HG03469 (cell line): ENCODE measurements at regions not wholly inside any gene's neighbourhood (a gene's known extent, or its start where the extent isn't known, plus 50 kb on each side); places are given as distances from the start of the nearest gene placed in this dataset.

Source experiments
- ATAC-seq: cut with Tn5 transposase; IDR thresholded peaks from one replicate; pipeline ENCODE4 v1.9.1; 2021; ENCODE audit warnings: mild to moderate bottlenecking, moderate library complexity, moderate number of reproducible peaks; ENCODE audit not compliant: unreplicated experiment

- ATAC-seq = no peak
Measured at GRCh38 chr21:16395285-16395684, 665.5 kb downstream of the USP25 start.

GRCh38 chr21:16402752-16403151 lies 673.0 kb downstream of the USP25 start:
- no peak for ATAC-seq

DNA sequence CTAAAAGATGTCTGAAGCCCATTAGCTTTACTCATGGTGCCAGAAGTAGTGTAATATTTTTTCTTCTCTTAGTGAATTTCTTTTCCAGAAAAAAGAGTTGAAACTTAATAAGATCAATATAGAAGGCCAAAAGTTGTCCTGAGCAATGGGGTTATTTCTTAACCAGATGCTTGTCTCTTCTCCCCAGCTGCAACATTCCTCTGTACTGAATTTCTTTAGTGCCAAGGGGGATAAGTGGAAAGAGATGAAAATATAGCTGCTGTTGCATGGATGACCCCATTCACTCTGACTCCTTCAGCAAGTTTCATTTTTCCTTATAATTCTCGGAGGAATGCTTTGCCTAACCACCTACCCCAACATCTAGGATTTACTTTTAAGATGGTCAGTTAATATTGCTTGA lies 675.0 kb downstream of the USP25 start:
- ATAC-seq = no peak

- ATAC-seq = no peak
Measured at GRCh38 chr21:16406355-16406754, 676.6 kb downstream of the USP25 start.

DNA sequence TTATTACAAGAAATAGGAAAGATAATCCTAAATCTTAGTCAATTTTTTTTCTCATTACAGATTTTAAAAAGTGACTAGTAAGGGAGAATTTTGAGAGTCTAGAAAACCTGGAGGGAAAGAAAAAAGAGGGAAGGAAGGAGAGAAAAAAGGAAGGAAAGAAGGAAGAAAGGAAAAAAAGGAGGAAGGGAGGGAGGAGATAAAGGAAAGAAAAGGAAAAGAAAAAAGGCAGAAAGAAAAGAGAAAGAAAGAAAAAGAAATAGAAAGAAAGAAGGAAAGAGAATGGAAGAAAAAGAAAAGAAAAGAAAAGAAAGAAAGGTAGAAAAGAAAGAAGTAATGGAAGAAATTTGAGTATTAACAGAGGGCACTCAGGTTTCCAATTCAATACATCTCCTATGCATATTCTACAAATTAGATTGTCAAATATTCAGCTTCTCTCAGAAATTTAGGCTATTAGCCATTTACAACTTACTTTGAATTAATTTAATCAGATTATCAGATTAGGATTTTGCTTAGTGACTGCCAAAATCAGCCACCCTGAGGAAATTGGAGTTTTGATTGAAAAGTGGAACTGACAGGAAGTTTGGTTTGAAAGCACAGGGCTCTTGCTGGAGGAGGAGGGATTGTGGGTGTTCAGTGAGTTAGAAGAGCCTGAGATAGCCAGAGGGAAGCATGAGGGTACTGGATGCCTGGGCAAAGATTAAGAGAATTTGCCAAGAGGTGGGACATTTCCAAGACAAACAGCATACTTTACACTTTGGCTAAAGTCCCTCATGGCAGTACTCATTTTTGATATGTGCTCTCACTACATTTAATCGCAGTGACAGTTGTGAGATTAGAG lies 677.8 kb downstream of the USP25 start:
- no peak for ATAC-seq

- ATAC-seq = no peak
Measured at GRCh38 chr21:16408280-16408679, 678.5 kb downstream of the USP25 start.

GRCh38 chr21:16409352-16409751 lies 679.6 kb downstream of the USP25 start:
- no peak for ATAC-seq

- no peak for ATAC-seq
Measured at GRCh38 chr21:16418226-16418625, 688.4 kb downstream of the USP25 start.

DNA sequence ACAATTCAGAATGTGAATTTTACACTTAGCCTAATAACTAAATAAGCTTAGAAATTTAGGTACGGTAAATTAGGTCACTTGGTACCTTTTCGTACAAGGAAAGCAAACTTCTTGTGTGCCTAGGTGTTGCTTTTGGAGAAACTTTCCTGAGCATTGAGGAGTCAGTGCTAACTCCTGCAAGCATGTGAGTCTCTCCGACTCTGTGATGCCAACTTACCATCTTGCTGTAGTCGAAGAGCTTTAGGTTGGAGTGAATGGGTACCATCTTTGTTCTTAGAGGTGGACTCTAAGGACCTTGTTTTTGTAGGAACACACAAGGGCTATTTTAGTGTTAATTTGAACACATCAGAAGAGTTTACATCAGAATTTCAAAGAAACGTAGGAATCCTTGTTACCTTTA lies 688.9 kb downstream of the USP25 start:
- ATAC-seq = no peak

GRCh38 chr21:16419188-16419921 lies 689.6 kb downstream of the USP25 start:
- no peak for ATAC-seq

DNA sequence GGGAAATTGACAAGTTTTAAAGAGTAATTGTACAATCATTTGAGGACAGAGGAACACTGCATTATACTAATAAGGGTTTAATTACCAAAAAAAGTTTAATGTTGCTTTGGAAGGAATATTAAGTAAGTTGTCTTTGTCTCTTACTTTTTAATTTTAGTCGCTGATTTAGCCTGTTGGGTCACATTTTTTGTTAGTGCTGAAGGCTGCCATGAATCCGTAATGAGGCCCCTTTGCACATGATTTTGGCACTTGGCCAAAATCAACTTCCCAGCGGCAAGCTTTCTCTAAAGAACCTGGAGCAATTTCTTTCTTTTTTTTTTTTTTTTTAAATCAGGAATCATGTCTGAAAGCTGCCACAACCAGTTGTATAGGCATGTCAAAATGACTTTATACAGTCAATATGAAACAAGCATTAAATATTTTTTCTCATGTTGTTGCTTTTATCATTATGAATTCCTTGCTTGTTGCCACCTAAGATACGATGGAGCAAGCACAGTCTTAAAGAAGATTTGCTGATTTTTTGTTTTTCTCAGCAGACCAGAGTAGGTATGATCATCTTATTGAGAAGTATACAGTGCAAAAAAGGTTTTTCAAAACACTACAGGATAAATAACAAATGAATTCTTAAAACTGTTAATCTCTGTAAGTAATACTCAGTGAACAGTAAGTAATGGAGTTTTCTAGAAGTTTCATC lies 690.4 kb downstream of the USP25 start:
- no peak for ATAC-seq

DNA sequence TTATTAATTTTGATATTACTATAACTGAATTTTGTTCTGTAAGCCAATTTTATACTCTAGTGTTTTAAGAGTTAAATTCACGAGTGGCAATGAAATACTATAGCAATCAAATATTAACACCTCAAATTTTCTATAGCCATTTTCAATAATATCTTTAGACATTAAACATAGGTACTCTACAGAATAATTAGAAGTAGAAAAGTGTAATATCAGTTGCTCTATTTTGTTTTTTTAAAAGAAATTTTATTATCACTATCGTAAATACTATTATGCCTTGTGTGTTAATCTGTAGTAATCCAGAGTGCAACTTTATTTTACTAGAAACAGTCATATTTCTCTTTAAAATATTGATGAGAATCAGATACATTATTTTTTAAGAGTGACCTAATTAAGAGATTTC lies 691.2 kb downstream of the USP25 start:
- ATAC-seq = no peak

DNA sequence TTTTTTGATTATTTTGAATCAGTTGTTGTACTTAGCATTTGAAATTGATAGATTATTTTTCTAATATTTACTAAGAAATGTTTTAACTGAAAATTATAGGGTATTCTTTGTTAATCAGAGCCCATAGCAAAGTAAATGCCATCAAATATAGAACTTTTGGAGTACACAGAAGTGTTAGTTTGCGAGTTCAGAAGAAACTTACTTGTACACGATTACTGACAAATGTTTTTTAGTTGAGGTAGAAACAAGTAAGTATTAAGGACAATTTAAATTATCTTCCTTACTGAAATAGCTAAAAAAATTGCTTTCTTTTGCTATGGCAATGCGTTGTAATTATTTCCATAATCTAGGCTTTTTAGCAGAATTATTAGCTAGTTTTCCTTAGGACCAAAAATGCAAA lies 692.2 kb downstream of the USP25 start:
- ATAC-seq = no peak

DNA sequence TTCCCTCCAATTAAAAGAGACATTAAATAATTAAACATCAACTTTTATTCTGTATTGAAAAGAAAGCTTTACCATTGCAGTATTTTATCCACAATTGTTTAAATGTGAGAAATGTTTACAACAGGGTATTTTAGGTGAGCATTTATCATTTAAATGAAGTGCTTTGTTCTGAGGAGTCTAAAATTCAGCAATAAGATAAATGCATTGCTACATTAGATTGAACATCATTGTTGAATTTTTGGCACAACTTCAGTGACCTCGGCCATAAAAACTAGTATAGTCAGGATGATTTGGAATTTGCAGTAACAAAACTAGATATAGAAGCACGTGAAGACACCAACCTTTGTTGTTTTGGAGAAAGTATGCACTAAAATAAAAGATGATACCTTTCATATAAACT lies 692.9 kb downstream of the USP25 start:
- no peak for ATAC-seq

GRCh38 chr21:16423921-16424320 lies 694.1 kb downstream of the USP25 start:
- ATAC-seq = no peak

GRCh38 chr21:16424331-16424751 lies 694.6 kb downstream of the USP25 start:
- no peak for ATAC-seq

- ATAC-seq = no peak
Measured at GRCh38 chr21:16425376-16425775, 695.6 kb downstream of the USP25 start.

GRCh38 chr21:16426936-16427335 lies 697.2 kb downstream of the USP25 start:
- ATAC-seq = no peak

DNA sequence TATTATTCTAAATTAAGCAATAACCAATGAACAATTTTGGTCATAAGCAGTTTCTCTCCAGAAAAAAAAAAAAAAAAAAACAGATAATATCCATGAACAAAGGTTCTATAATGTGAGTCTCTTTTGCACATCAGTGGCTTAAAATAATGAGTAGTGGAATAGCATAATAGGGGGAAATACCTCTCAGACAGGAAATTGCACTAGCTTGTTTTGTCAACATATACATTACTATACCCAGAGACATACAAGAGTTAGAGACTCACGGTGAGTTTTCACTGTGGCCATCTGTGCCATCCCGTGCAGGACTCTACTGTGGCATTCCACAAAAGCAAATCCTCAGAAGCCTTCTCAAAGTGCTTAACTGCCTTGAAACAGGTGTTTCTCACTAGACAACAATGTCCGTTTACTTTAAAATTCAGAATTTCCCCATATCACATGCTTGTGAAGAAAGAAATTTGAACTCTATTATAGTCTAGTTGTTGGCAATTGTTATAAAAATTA lies 697.9 kb downstream of the USP25 start:
- no peak for ATAC-seq

- ATAC-seq = no peak
Measured at GRCh38 chr21:16437586-16437985, 707.8 kb downstream of the USP25 start.

- no peak for ATAC-seq
Measured at GRCh38 chr21:16438761-16439160, 709.0 kb downstream of the USP25 start.
